PC-3 (cell line): ENCODE measurements at regions not wholly inside any gene's neighbourhood (a gene's known extent, or its start where the extent isn't known, plus 50 kb on each side); places are given as distances from the start of the nearest gene placed in this dataset.

Experiments
- ATAC-seq: fragments of 200-7000 bp; cut with Tn5 transposase; 2 replicates; pipeline ENCODE4 v1.9.1; 2020; ENCODE audit warnings: mild to moderate bottlenecking, moderate library complexity
- BruUV-seq: library from RNA; stranded (reverse); fragments of 400-500 nt; replicated peaks from 2 replicates; lab custom pipeline; 2021; lab: Mats Ljungman, UMichigan
- CTCF ChIA-PET: fragments of 300-600 bp; sonication (Branson Sonifier 250); formaldehyde crosslinking; loops from one replicate; lab custom pipeline; 2022; ENCODE audit warnings: antibody characterized with exemption; lab: Charles Lee
- POLR2A ChIA-PET: fragments of 300-600 bp; sonication (Branson Sonifier 250); formaldehyde crosslinking; loops from one replicate; lab custom pipeline; 2022; ENCODE audit warnings: antibody characterized with exemption; ENCODE audit not compliant: unreplicated experiment; lab: Charles Lee
- DNase-seq: peaks from one replicate; pipeline ENCODE4 v3.0.0-alpha.2; 2015
- H2AFZ ChIP-seq: fragments of 300-600 bp; sonication (generic); 2 replicates; pipeline ENCODE4 v1.6.0; 2016; ENCODE audit warnings: antibody characterized with exemption, low read length
- H3F3A ChIP-seq: fragments of 300-600 bp; sonication (generic); one replicate; pipeline ENCODE4 v1.6.0; 2017; ENCODE audit warnings: antibody characterized with exemption, low read length, control low read depth, mild to moderate bottlenecking; ENCODE audit not compliant: unreplicated experiment
- H3K27ac ChIP-seq: fragments of 300-600 bp; sonication (generic); 2 replicates; pipeline ENCODE4 v1.5.1; 2016; ENCODE audit warnings: mild to moderate bottlenecking, low read length
- H3K27me3 ChIP-seq: fragments of 300-600 bp; sonication (generic); 2 replicates; pipeline ENCODE4 v1.6.1; 2016; ENCODE audit warnings: low read length, mixed read lengths
- H3K36me3 ChIP-seq: fragments of 300-600 bp; sonication (generic); 2 replicates; pipeline ENCODE4 v1.6.1; 2016; ENCODE audit warnings: low read depth, mixed run types, low read length, mixed read lengths
- H3K4me1 ChIP-seq: fragments of 300-600 bp; sonication (generic); 2 replicates; pipeline ENCODE4 v1.5.1; 2016; ENCODE audit warnings: low read length; ENCODE audit not compliant: insufficient read depth
- H3K4me2 ChIP-seq: fragments of 300-600 bp; sonication (generic); 2 replicates; pipeline ENCODE4 v1.6.0; 2016; ENCODE audit warnings: low read length
- H3K4me3 ChIP-seq: fragments of 300-600 bp; sonication (generic); 2 replicates; pipeline ENCODE4 v1.5.1; 2016; ENCODE audit warnings: mild to moderate bottlenecking, low read length, mixed read lengths
- H3K79me2 ChIP-seq: fragments of 300-600 bp; sonication (generic); 2 replicates; pipeline ENCODE4 v1.6.1; 2017; ENCODE audit warnings: low read length, mixed read lengths
- H3K9ac ChIP-seq: fragments of 300-600 bp; sonication (generic); 2 replicates; pipeline ENCODE4 v1.6.0; 2016; ENCODE audit warnings: mild to moderate bottlenecking, low read length
- H3K9me2 ChIP-seq: fragments of 300-600 bp; sonication (generic); replicated peaks from 2 replicates; pipeline ENCODE4 v1.6.1; 2016; ENCODE audit warnings: mixed run types, low read length, mixed read lengths
- H3K9me3 ChIP-seq: fragments of 300-600 bp; sonication (generic); 2 replicates; pipeline ENCODE4 v1.6.1; 2016; ENCODE audit warnings: low read length, mixed read lengths
- H4K20me1 ChIP-seq: fragments of 300-600 bp; sonication (generic); 2 replicates; pipeline ENCODE4 v1.6.1; 2016; ENCODE audit warnings: low read length, mixed read lengths
- EZH2 ChIP-seq: fragments of 300-600 bp; sonication (generic); IDR thresholded peaks from one replicate; pipeline ENCODE4 v1.6.1; 2017; ENCODE audit warnings: antibody characterized with exemption, mild to moderate bottlenecking, low read length; ENCODE audit not compliant: unreplicated experiment
- EZH2phosphoT487 ChIP-seq: fragments of 300-600 bp; sonication (generic); IDR thresholded peaks from 2 replicates; pipeline ENCODE4 v1.6.1; 2018; ENCODE audit warnings: mild to moderate bottlenecking, antibody characterized with exemption, low read length, borderline replicate concordance
- intact Hi-C: fragments of 100-400 bp; cut with micrococcal nuclease; formaldehyde crosslinking; loops from 2 replicates; pipeline ENCODE4 v1.9.0; 2023
- TF ChIP-seq, protein P1 (sequence below): fragments of 300-600 bp; sonication (generic); conservative IDR thresholded peaks from 2 replicates; pipeline ENCODE4 v1.5.1; 2017; ENCODE audit warnings: antibody characterized with exemption, low read depth, mild to moderate bottlenecking, low read length

DNA sequence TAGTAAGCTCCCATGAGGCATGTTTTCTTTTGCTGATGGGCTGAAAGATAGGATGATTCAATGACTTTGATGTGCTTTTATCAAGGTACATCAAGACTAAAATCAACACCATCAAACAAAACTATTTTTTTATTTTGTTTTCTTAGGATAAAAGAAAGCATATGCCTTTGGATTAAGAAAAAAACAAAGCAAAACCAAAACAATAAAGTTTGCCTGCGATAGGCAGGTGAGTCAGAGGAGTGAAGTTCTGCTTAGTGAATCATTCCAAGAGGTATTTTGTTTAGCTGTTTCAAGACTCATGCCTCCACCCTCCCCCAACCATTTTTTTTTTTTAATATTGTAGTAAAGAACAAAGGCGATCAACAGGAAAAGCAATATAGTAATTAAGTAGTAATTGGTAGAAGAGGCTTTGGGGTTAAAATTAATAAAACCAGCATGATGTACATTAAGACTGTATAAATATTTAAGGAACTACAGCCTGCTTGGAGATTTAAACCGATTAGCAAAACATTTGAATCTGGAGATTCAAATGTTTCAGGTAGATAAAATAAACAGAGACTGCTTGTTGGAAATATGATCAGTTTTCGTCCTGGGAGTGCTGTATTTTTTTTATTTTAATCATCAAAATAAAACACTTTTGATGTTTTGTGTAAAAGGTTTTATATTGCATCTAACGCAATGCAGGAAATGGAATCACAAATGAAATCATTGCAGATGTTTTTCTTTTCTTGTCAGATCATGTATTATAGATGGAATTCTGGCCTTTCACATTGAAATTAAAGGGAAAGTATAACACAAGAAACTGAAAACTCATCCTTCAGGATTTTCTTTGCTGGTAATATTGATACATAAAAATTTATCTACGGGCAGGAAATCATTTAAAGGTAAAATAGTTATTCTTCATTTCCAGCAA is 482.3 kb upstream of the MANEA start:
- BruUV-seq = no TSS peak
- Histone ChIP-seq H4K20me1 (no peaks in the 10 kb centered on the region), H2AFZ (peak overlapping the region; percentile 61), H3K27ac (no peak overlapping the region), H3F3A (no peaks in the 10 kb centered on the region), H3K9me2 (no peaks in the 10 kb centered on the region), H3K36me3 (no peaks in the 10 kb centered on the region), H3K9me3 (no peaks in the 10 kb centered on the region), H3K79me2 (no peaks in the 10 kb centered on the region), H3K4me2 (peak overlapping the region; percentile 79), H3K9ac (peak overlapping the region; percentile 20; the same call in 1 of the 2 replicates), H3K4me1 (no peaks in the 10 kb centered on the region), H3K27me3 (no peaks in the 10 kb centered on the region), H3K4me3 (peak overlapping the region; percentile 58)
- ChIA-PET POLR2A (no interaction called here), CTCF (no interaction called here)
- no peak for TF ChIP-seq EZH2
- no peak for TF ChIP-seq EZH2phosphoT487
- TF ChIP-seq, protein P1, sequence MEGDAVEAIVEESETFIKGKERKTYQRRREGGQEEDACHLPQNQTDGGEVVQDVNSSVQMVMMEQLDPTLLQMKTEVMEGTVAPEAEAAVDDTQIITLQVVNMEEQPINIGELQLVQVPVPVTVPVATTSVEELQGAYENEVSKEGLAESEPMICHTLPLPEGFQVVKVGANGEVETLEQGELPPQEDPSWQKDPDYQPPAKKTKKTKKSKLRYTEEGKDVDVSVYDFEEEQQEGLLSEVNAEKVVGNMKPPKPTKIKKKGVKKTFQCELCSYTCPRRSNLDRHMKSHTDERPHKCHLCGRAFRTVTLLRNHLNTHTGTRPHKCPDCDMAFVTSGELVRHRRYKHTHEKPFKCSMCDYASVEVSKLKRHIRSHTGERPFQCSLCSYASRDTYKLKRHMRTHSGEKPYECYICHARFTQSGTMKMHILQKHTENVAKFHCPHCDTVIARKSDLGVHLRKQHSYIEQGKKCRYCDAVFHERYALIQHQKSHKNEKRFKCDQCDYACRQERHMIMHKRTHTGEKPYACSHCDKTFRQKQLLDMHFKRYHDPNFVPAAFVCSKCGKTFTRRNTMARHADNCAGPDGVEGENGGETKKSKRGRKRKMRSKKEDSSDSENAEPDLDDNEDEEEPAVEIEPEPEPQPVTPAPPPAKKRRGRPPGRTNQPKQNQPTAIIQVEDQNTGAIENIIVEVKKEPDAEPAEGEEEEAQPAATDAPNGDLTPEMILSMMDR = no peak
- ATAC-seq (peak; percentile 68), DNase-seq (peak; percentile 64)
- intact Hi-C loops = no loop called here

DNA sequence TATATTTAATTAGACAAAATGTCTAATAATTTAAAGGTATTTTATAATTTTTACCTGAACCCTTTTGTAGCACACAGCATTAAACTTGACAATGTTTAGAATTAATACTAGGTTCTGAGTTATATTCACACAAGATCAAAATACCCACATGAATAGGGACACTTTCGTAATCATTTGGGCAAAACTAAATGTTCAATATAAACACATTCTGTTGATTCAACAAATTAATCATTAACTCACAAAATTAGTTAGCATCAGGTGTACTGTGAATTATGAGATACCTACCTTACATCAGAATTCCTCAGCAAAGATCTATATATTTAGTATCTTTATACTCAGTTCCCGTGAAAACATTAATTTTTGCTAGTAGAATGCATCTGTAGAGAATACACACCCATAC is 481.5 kb upstream of the MANEA start:
- POLR2A ChIA-PET = no interaction called here
- DNase-seq (no peak), ATAC-seq (no peak)
- Histone ChIP-seq H3K4me1 (no peaks in the 10 kb centered on the region), H3K4me2 (no peak overlapping the region), H3K79me2 (no peaks in the 10 kb centered on the region), H3K36me3 (no peaks in the 10 kb centered on the region), H3F3A (no peaks in the 10 kb centered on the region), H3K27ac (no peak overlapping the region), H2AFZ (no peak overlapping the region), H4K20me1 (no peaks in the 10 kb centered on the region), H3K9me3 (no peaks in the 10 kb centered on the region), H3K27me3 (no peaks in the 10 kb centered on the region), H3K9ac (no peak overlapping the region), H3K9me2 (no peaks in the 10 kb centered on the region), H3K4me3 (no peak overlapping the region)
- intact Hi-C loops = no loop called here
- no TSS peak for BruUV-seq
- TF ChIP-seq EZH2phosphoT487 (no peak), EZH2 (no peak)
- TF ChIP-seq, protein P1 = no peak
- CTCF ChIA-PET = no interaction called here

DNA sequence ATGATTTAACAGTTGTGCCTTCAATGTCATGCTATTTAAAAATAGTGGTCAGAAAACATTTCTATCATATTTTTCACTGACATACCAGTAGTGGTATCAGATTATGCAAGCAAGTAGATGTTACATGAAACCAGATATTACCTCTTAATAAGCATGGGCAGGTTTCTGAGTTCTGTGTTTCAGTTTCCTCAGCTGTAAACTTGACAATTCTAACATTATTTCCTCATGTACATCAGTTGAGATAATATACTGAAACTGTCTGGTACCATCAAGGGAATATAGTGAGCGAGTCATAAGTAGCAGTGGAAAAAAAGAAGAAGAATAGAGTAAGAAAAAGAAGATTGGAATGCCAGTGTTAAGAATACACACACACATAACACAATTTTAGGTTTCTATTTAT is 477.9 kb upstream of the MANEA start:
- Histone ChIP-seq H2AFZ (no peak overlapping the region), H3K27ac (no peak overlapping the region)
- intact Hi-C loops = no loop called here

More for the DNA sequence above, 477.9 kb upstream of the MANEA start:
- no peaks in the 10 kb centered on the region for H3F3A ChIP-seq
- H3K36me3 ChIP-seq = no peaks in the 10 kb centered on the region
- no peak overlapping the region for H3K4me2 ChIP-seq
- H3K4me3 ChIP-seq = no peak overlapping the region
- no peak for TF ChIP-seq EZH2
- TF ChIP-seq, protein P1 = no peak
- no peaks in the 10 kb centered on the region for H4K20me1 ChIP-seq
- H3K4me1 ChIP-seq = no peaks in the 10 kb centered on the region
- BruUV-seq = no TSS peak
- no peaks in the 10 kb centered on the region for H3K9me3 ChIP-seq
- no peak overlapping the region for H3K9ac ChIP-seq
- H3K27me3 ChIP-seq = no peaks in the 10 kb centered on the region
- H3K79me2 ChIP-seq = no peaks in the 10 kb centered on the region
- ATAC-seq (no peak), DNase-seq (no peak)
- no peaks in the 10 kb centered on the region for H3K9me2 ChIP-seq
- ChIA-PET POLR2A (no interaction called here), CTCF (no interaction called here)
